ENCODE measurements at regions not wholly inside any gene's neighbourhood (a gene's known extent, or its start where the extent isn't known, plus 50 kb on each side); places are given as distances from the start of the nearest gene placed in this dataset.

GRCh38 chr4:99763635-99764101 lies 53.0 kb upstream of the DAPP1 start:
- no peak for TF ChIP-seq POLR2A (IDR thresholded peaks at IDR 0.05; ENCODE audit: low read depth, low read length)
- TF ChIP-seq POLR2AphosphoS5 (IDR thresholded peaks at IDR 0.05; ENCODE audit: low read depth, low read length) = no peak
- no peak for TF ChIP-seq TAF1 (IDR thresholded peaks at IDR 0.05; ENCODE audit: low read depth, low read length)
- TF ChIP-seq POU2F2 (IDR thresholded peaks at IDR 0.05; ENCODE audit: low read depth, low read length) = no peak
- no peak for TF ChIP-seq SPI1 (IDR thresholded peaks at IDR 0.05; ENCODE audit: low read depth, low read length)

Data from GM12891 (cell line).